ENCODE measurements at regions not wholly inside any gene's neighbourhood (a gene's known extent, or its start where the extent isn't known, plus 50 kb on each side); places are given as distances from the start of the nearest gene placed in this dataset.

DNA sequence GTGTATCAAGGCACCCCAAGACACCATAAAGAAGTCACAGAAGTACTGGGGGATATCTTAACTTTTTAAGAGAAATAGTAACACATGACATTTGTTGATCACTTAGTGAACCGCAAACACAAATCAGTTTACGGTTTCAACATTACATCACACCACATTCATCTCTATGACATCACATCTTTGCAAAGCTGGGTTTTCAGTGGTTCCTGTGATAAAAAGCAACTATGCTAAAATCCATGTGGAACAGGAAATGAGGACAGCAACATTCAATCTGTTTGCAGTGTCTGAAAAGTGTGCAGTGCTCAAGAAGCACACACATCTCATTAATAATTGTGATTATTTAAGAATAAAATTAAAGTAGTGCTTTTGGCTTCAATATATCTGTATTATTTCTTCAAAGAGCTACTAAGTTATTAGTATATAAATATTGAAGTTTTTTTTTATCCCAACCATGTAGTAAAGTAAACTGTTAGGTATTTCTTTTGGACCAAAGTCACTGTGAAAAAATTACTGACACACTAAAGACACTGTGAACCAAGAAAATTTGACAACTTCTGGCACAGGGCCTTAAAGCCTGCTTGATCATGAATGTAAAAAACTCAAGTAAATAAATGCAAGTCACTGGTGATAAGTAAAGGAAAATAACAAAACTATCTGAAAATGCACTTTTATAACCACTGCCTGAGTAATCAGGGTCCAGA, 156.0 kb upstream of the SOX6 start:
- TF ChIP-seq, protein P1, sequence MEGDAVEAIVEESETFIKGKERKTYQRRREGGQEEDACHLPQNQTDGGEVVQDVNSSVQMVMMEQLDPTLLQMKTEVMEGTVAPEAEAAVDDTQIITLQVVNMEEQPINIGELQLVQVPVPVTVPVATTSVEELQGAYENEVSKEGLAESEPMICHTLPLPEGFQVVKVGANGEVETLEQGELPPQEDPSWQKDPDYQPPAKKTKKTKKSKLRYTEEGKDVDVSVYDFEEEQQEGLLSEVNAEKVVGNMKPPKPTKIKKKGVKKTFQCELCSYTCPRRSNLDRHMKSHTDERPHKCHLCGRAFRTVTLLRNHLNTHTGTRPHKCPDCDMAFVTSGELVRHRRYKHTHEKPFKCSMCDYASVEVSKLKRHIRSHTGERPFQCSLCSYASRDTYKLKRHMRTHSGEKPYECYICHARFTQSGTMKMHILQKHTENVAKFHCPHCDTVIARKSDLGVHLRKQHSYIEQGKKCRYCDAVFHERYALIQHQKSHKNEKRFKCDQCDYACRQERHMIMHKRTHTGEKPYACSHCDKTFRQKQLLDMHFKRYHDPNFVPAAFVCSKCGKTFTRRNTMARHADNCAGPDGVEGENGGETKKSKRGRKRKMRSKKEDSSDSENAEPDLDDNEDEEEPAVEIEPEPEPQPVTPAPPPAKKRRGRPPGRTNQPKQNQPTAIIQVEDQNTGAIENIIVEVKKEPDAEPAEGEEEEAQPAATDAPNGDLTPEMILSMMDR (conservative IDR thresholded peaks at IDR 0.05 in 1 of 2, IDR thresholded peaks at IDR 0.05 in 1 of 2; ENCODE audit: low read depth in 1 of 2, low read length in 2 of 2): no peak
- no peak for TF ChIP-seq EZH2 (IDR thresholded peaks at IDR 0.05; ENCODE audit: low read length, missing control alignments)

Measured in fibroblast of lung (primary cell).